Epithelial cell of esophagus (primary cell): ENCODE measurements at regions not wholly inside any gene's neighbourhood (a gene's known extent, or its start where the extent isn't known, plus 50 kb on each side); places are given as distances from the start of the nearest gene placed in this dataset.
A peak's percentile ranks its signal among the peaks of the same experiment; 100 is the strongest.

Experiments
- DNase-seq: peaks from one replicate; pipeline ENCODE4 v3.0.0; 2010; ENCODE audit warnings: low read depth
- H3K4me3 ChIP-seq: 2 replicates; pipeline ENCODE4 v1.5.1; 2011; ENCODE audit warnings: mild to moderate bottlenecking, low read length, control low read depth
- CTCF ChIP-seq: IDR thresholded peaks from 2 replicates; pipeline ENCODE4 v1.5.1; 2011; ENCODE audit warnings: low read depth, mild to moderate bottlenecking, low read length, control low read depth, inconsistent platforms; ENCODE audit not compliant: insufficient read depth; ENCODE audit errors: missing control alignments

- TF ChIP-seq CTCF: no peak
- no peak for DNase-seq
Observed at GRCh38 chr6:48564036-48564820, 453.2 kb upstream of the PTCHD4 start.

GRCh38 chr6:48563433-48563832 lies 452.4 kb upstream of the PTCHD4 start:
- no peak for TF ChIP-seq CTCF
- no peak for DNase-seq

More at GRCh38 chr6:48564036-48564820, 453.2 kb upstream of the PTCHD4 start:
- H3K4me3 ChIP-seq: no peak overlapping the region

DNA sequence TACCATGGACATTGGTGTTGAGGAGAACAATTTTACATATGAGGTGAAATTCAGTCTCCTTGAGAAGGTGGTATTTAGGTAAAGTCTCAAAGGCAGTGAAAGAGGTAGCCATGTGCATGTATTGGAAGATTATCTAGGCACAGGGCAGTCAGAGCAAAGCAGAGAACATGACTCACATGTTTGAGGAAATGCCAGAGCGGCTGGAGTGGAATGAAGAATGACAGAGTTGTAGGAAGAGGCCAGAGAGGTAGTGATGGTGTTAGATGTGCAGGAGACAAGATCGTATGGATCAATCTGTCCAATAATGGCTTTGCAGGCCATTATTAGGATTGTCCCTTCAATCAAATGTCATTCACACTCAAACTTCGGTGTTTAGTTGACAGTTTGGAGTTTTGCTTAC lies 449.4 kb upstream of the PTCHD4 start:
- DNase-seq: peak; percentile 79
- TF ChIP-seq CTCF: no peak

More at GRCh38 chr6:48563433-48563832, 452.4 kb upstream of the PTCHD4 start:
- no peak overlapping the region for H3K4me3 ChIP-seq

DNA sequence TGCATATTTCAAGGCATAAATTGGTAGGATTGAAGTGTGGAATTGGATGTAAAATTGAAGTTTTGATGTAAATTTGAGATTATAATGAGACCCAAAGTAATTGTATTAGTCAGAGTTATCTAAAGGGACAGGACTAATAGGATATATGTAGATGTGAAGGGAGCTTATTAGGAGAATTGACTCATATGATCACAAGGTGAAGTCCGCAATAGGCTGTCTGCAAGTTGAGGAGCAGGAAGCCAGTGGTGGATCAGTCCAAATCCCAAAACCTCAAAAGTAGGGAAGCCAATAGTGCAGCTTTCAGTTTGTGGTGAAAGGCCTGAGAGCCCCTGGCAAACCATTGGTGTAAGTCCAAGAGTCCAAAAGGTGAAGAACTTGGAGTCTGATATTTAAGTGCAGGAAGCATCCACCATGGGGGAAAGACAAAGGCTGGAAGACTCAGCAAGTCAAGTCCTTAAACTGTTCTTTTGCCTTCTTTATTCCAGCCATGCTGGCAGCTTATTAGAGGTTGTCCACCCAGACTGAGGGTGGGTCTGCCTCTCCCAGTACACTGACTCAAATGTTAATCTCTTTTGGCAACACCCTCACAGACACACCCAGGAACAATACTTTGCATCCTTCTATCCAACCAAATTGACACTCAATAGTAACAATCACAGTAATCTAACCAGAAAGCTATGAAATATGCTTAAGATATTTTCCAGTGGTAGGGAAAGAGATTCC lies 442.6 kb upstream of the PTCHD4 start:
- peak; percentile 22 for DNase-seq
- H3K4me3 ChIP-seq: no peak overlapping the region

More for the DNA sequence above, 449.4 kb upstream of the PTCHD4 start:
- H3K4me3 ChIP-seq: no peak overlapping the region

GRCh38 chr6:48552905-48553304 lies 441.9 kb upstream of the PTCHD4 start:
- TF ChIP-seq CTCF: no peak
- no peak for DNase-seq
- H3K4me3 ChIP-seq: no peak overlapping the region

More for the DNA sequence above, 442.6 kb upstream of the PTCHD4 start:
- TF ChIP-seq CTCF: no peak

DNA sequence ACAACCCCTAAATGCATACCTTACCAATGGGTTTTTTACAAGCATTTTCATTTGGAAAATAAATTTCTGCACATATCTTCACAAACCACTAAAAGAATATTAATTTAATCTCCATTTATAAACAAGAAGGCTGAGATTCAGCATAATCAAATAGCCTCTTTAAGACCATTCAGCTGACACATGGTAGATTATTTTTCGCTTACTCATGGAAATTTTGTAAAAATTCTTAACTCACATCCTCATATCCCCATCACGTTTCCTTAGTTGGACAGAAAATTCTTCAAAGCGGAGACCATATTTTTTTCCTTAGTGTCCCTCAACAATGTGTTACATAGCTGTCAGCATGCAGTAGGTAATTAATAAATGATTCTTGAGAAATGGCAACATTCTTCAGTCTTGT lies 439.6 kb upstream of the PTCHD4 start:
- DNase-seq: no peak
- no peak for TF ChIP-seq CTCF
- H3K4me3 ChIP-seq: no peak overlapping the region
